HepG2 (cell line): ENCODE measurements at regions not wholly inside any gene's neighbourhood (a gene's known extent, or its start where the extent isn't known, plus 50 kb on each side); places are given as distances from the start of the nearest gene placed in this dataset.

Experiments
- ATAC-seq: fragments of 200-7000 bp; cut with Tn5 transposase; 3 replicates; pipeline ENCODE4 v1.9.1; 2020; ENCODE audit warnings: mild to moderate bottlenecking, moderate library complexity
- BruUV-seq: library from RNA; stranded (reverse); fragments of 400-500 nt; replicated peaks from 2 replicates; lab custom pipeline; 2021; lab: Mats Ljungman, UMichigan
- CTCF ChIA-PET: fragments of 300-600 bp; formaldehyde crosslinking; extraction: SDS; loops from one replicate; lab custom pipeline; 2021; ENCODE audit warnings: low total read pairs, inconsistent platforms, low intra/inter-chr PET ratio; lab: Yijun Ruan, JAX
- POLR2A ChIA-PET: fragments of 350-600 bp; sonication (Branson Sonifier 250); formaldehyde crosslinking; loops from one replicate; lab custom pipeline; 2020; ENCODE audit warnings: antibody characterized with exemption, inconsistent platforms; lab: Yijun Ruan, JAX
- DNase-seq: peaks from one replicate; pipeline ENCODE4 v3.0.0-alpha.2; 2015; ENCODE audit warnings: low spot score
- FAIRE-seq: peaks from 3 replicates; lab custom pipeline; 2011; peaks lifted over from hg19 to GRCh38; lab: Jason Lieb, UNC
- H2AFZ ChIP-seq: one replicate; pipeline ENCODE4 v1.6.1; 2011; ENCODE audit warnings: low read length, inconsistent platforms
- H3K27ac ChIP-seq: fragments of 300-600 bp; 3 replicates; pipeline ENCODE4 v1.8.0; 2011; ENCODE audit warnings: mixed run types, mild to moderate bottlenecking, mixed read lengths, low read length, inconsistent platforms; ENCODE audit not compliant: insufficient read depth; ENCODE audit errors: extremely low read length
- H3K27me3 ChIP-seq, 2 experiments: fragments of 200-600 bp in 1 of 2; 2 replicates in 1 of 2; 3 replicates in 1 of 2; pipeline versions ENCODE4 v1.6.0 to v1.8.0; 2011; ENCODE audit warnings: low read length in 2 of 2, mild to moderate bottlenecking in 2 of 2, moderate library complexity in 2 of 2, inconsistent platforms in 1 of 2; ENCODE audit not compliant: insufficient read depth in 2 of 2, control insufficient read depth in 1 of 2
- H3K36me3 ChIP-seq, 2 experiments: fragments of 200-600 bp in 1 of 2; replicated peaks in 1 of 2; 2 replicates in 1 of 2; 3 replicates in 1 of 2; pipeline versions ENCODE4 v1.5.1 to v1.8.0; 2011; ENCODE audit warnings: low read length in 2 of 2, inconsistent platforms in 1 of 2; ENCODE audit not compliant: insufficient read depth in 2 of 2, control insufficient read depth in 1 of 2
- H3K4me1 ChIP-seq: 2 replicates; pipeline ENCODE4 v1.5.1; 2012; ENCODE audit warnings: low read length, inconsistent platforms; ENCODE audit not compliant: insufficient read depth
- H3K4me2 ChIP-seq: 2 replicates; pipeline ENCODE4 v1.6.0; 2011; ENCODE audit warnings: low read depth, low read length, inconsistent platforms
- H3K4me3 ChIP-seq, 3 experiments: fragments of 200-600 bp in 1 of 3; sonication (generic), shearing (Covaris generic) in 1 of 3; replicated peaks in 1 of 3; 2 replicates each; pipeline ENCODE4 v1.5.1; 2011 to 2016; ENCODE audit warnings: low read length in 3 of 3, inconsistent platforms in 2 of 3, low read depth in 2 of 3, mild to moderate bottlenecking in 2 of 3, control low read depth in 1 of 3, mixed read lengths in 1 of 3; ENCODE audit not compliant: insufficient read depth in 1 of 3
- H3K79me2 ChIP-seq: one replicate; pipeline ENCODE4 v1.6.1; 2011; ENCODE audit warnings: low read length, inconsistent platforms; ENCODE audit not compliant: insufficient read depth
- H3K9ac ChIP-seq: 2 replicates; pipeline ENCODE4 v1.6.0; 2011; ENCODE audit warnings: mild to moderate bottlenecking, low read depth, low read length, inconsistent platforms; ENCODE audit not compliant: insufficient read depth
- H3K9me3 ChIP-seq: 2 replicates; pipeline ENCODE4 v1.5.1; 2012; ENCODE audit warnings: mild to moderate bottlenecking, low read length
- H4K20me1 ChIP-seq: 2 replicates; pipeline ENCODE4 v1.6.0; 2011; ENCODE audit warnings: inconsistent platforms, mild to moderate bottlenecking, low read length, moderate library complexity; ENCODE audit not compliant: insufficient read depth
- GABPA ChIP-seq, 2 experiments: IDR thresholded peaks; 2 replicates each; pipeline ENCODE4 v1.6.1; 2011 to 2016; ENCODE audit warnings: low read depth in 2 of 2, low read length in 1 of 2, missing biosample characterization in 1 of 2, missing genetic modification characterization in 1 of 2
- HNF4A ChIP-seq: sonication (generic); formaldehyde crosslinking; IDR thresholded peaks from 2 replicates; pipeline ENCODE4 v1.4.0; 2020; ENCODE audit warnings: missing genetic modification reagents
- WGBS: methylation state at CpG from one replicate; pipeline ENCODE4 v1.1.6; 2017; ENCODE audit warnings: low lambda C conversion rate; 5-methylcytosine and 5-hydroxymethylcytosine counted together
- in situ Hi-C: cut with HindIII; loops from 2 replicates; pipeline ENCODE4 v1.10.0; 2017; ENCODE audit warnings: low pct_unique_long_range_greater_than_20kb; ENCODE audit not compliant: extremely low pct_ligation_motif_present
- intact Hi-C: fragments of 100-400 bp; cut with micrococcal nuclease; formaldehyde crosslinking; loops from one replicate; pipeline ENCODE4 v1.10.0; 2022; ENCODE audit not compliant: unreplicated experiment
- TF ChIP-seq, protein P1 (sequence below): sonication (generic); formaldehyde crosslinking; conservative IDR thresholded peaks from 2 replicates; pipeline ENCODE4 v1.4.0; 2020; ENCODE audit warnings: missing genetic modification reagents
- TF ChIP-seq, protein P2 (sequence below): sonication (generic); formaldehyde crosslinking; IDR thresholded peaks from 2 replicates; pipeline ENCODE4 v1.5.1; 2020; ENCODE audit warnings: missing genetic modification reagents, mild to moderate bottlenecking, borderline replicate concordance

DNA sequence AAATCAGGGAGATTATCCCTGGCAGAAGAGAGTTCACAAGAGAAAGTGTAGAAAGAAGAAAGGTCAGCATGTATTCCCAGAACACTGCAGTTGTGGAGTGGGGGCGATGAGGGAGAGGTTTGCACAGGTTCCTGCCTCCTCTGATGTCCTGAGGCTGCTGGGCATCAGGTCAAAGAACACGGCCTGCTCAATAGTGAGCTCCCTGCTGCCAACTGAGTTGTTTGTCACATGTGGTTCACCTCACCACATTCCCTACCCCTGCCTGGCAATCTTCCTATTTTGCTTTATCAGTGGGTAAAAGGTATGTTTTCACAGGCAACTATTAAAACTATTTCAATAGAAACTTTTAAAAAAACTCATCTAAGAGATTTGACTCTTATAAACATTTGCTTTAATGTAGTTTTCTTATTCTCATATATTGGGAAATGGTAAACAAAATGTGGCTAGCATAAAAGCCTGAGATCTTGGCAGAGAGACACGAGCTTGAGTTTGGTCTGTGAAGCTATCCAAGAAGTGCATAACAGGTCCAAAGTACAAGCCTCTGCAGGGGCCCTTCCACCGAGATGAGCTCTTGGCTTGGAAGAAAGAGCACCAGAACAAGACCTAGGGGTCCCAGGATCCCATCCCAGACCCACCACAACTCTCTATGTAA, 123.9 kb upstream of the SRD5A2 start:
- Histone ChIP-seq H3K9ac (no peak overlapping the region), H2AFZ (no peak overlapping the region), H3K27ac (no peak overlapping the region), H3K4me2 (no peak overlapping the region), H3K36me3 (no peaks in the 10 kb centered on the region), H3K4me3 (no peak overlapping the region), H3K9me3 (no peaks in the 10 kb centered on the region), H3K27me3 (no peaks in the 10 kb centered on the region), H4K20me1 (no peaks in the 10 kb centered on the region), H3K4me1 (peaks cover 20% of the 10 kb centered on the region), H3K79me2 (no peaks in the 10 kb centered on the region)
- no peak for FAIRE-seq
- ChIA-PET POLR2A (interaction anchor here (0.6 to 1.2 kb wide), 2 partner anchors 359 to 992 kb away, joined by 3 to 4 read pairs; partner anchors contain the start of gene SPAST), CTCF (no interaction called here)
- BruUV-seq: no TSS peak
- in situ Hi-C loops: no loop called here
- peak; percentile 35; the same call in 1 of the 3 replicates for ATAC-seq
- 2% methylated on average over 4 of the region's 4 CpGs for WGBS
- DNase-seq: no peak
- intact Hi-C loops: no loop called here
- TF ChIP-seq, protein P1, sequence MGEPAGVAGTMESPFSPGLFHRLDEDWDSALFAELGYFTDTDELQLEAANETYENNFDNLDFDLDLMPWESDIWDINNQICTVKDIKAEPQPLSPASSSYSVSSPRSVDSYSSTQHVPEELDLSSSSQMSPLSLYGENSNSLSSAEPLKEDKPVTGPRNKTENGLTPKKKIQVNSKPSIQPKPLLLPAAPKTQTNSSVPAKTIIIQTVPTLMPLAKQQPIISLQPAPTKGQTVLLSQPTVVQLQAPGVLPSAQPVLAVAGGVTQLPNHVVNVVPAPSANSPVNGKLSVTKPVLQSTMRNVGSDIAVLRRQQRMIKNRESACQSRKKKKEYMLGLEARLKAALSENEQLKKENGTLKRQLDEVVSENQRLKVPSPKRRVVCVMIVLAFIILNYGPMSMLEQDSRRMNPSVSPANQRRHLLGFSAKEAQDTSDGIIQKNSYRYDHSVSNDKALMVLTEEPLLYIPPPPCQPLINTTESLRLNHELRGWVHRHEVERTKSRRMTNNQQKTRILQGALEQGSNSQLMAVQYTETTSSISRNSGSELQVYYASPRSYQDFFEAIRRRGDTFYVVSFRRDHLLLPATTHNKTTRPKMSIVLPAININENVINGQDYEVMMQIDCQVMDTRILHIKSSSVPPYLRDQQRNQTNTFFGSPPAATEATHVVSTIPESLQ (CRISPR knock-in tag): no peak
- TF ChIP-seq HNF4A (CRISPR knock-in tag): peak; percentile 38

DNA sequence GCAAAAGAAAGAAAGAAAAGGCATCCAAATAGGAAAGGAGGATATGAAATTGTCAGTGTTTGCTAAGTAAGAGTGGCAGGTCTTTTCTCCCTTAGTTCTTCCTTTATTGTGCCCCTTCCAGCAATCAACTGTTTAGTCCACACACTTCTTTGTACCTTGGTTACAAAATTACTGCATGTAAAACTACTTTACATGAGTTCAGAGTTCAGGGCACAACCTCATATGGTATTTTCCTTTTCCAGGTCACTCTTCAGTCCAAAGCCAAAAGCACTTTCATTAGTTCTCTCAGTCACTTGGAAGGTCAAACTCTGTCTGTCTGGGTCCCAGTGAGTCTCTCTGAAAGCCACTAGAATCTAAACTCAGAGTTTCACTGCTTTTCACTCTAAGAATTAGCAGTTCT, 122.5 kb upstream of the SRD5A2 start:
- TF ChIP-seq GABPA (IDR thresholded peaks at IDR 0.05; ENCODE audit: low read depth, low read length): no peak
- TF ChIP-seq GABPA (CRISPR knock-in tag; IDR thresholded peaks at IDR 0.05; ENCODE audit: low read depth): peak; percentile 45; the same call in 1 of the 2 replicates
- TF ChIP-seq, protein P2, sequence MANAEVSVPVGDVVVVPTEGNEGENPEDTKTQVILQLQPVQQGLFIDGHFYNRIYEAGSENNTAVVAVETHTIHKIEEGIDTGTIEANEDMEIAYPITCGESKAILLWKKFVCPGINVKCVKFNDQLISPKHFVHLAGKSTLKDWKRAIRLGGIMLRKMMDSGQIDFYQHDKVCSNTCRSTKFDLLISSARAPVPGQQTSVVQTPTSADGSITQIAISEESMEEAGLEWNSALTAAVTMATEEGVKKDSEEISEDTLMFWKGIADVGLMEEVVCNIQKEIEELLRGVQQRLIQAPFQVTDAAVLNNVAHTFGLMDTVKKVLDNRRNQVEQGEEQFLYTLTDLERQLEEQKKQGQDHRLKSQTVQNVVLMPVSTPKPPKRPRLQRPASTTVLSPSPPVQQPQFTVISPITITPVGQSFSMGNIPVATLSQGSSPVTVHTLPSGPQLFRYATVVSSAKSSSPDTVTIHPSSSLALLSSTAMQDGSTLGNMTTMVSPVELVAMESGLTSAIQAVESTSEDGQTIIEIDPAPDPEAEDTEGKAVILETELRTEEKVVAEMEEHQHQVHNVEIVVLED (CRISPR knock-in tag): no peak
- no peaks in the 10 kb centered on the region for H3K36me3 ChIP-seq
- no peaks in the 10 kb centered on the region for H3K79me2 ChIP-seq
- no peak overlapping the region for H3K4me2 ChIP-seq
- no peak overlapping the region for H3K9ac ChIP-seq
- BruUV-seq: no TSS peak
- in situ Hi-C loops: no loop called here
- H3K9me3 ChIP-seq: no peaks in the 10 kb centered on the region
- ATAC-seq: no peak
- no peak for FAIRE-seq
- no peak overlapping the region for H3K27ac ChIP-seq
- intact Hi-C loops: no loop called here
- no peak for DNase-seq
- H3K27me3 ChIP-seq: no peaks in the 10 kb centered on the region
- no peak overlapping the region for H2AFZ ChIP-seq
- ChIA-PET POLR2A (no interaction called here), CTCF (no interaction called here)
- no peak overlapping the region for H3K4me3 ChIP-seq
- H3K4me1 ChIP-seq: peaks cover 18% of the 10 kb centered on the region
- no peaks in the 10 kb centered on the region for H4K20me1 ChIP-seq
